Neuronal stem cell (in vitro differentiated cells): ENCODE measurements at regions not wholly inside any gene's neighbourhood (a gene's known extent, or its start where the extent isn't known, plus 50 kb on each side); places are given as distances from the start of the nearest gene placed in this dataset.

Experiments
- DNase-seq: peaks from one replicate; pipeline ENCODE4 v3.0.0-alpha.2; 2013; ENCODE audit warnings: low spot score
- H2AFZ ChIP-seq: one replicate; pipeline ENCODE4 v1.6.1; 2013; ENCODE audit warnings: mild to moderate bottlenecking, low read length, inconsistent platforms
- H2AK5ac ChIP-seq: 2 replicates; pipeline ENCODE4 v1.6.1; 2013; ENCODE audit warnings: low read depth, mild to moderate bottlenecking, inconsistent platforms, low read length, moderate library complexity, mixed read lengths
- H2BK120ac ChIP-seq: 2 replicates; pipeline ENCODE4 v1.6.1; 2013; ENCODE audit warnings: low read depth, mild to moderate bottlenecking, inconsistent platforms, low read length, moderate library complexity, mixed read lengths
- H2BK12ac ChIP-seq: one replicate; pipeline ENCODE4 v1.6.1; 2013; ENCODE audit warnings: low read length, inconsistent platforms
- H2BK15ac ChIP-seq: 2 replicates; pipeline ENCODE4 v1.6.1; 2013; ENCODE audit warnings: mild to moderate bottlenecking, low read length, inconsistent platforms, mixed read lengths
- H2BK5ac ChIP-seq: one replicate; pipeline ENCODE4 v1.6.1; 2013; ENCODE audit warnings: inconsistent platforms, mild to moderate bottlenecking, low read length, moderate library complexity
- H3K14ac ChIP-seq: one replicate; pipeline ENCODE4 v1.6.1; 2013; ENCODE audit warnings: low read length, inconsistent platforms
- H3K18ac ChIP-seq: 2 replicates; pipeline ENCODE4 v1.6.1; 2013; ENCODE audit warnings: low read length, inconsistent platforms
- H3K23ac ChIP-seq: 2 replicates; pipeline ENCODE4 v1.6.1; 2013; ENCODE audit warnings: low read depth, mild to moderate bottlenecking, mixed read lengths, low read length, inconsistent platforms; ENCODE audit not compliant: poor library complexity
- H3K27ac ChIP-seq: replicated peaks from 3 replicates; pipeline ENCODE4 v1.5.1; 2013; ENCODE audit warnings: low read length, inconsistent platforms
- H3K27me3 ChIP-seq, 3 experiments: 2 replicates each; pipeline ENCODE4 v1.6.1; 2013; ENCODE audit warnings: low read length in 3 of 3, mild to moderate bottlenecking in 2 of 3, inconsistent platforms in 1 of 3, low read depth in 1 of 3, mixed read lengths in 1 of 3, moderate library complexity in 1 of 3; ENCODE audit not compliant: control insufficient read depth in 3 of 3, insufficient read depth in 3 of 3
- H3K36me3 ChIP-seq, 2 donors: replicated peaks in 1 of 2; 2 replicates each; pipeline ENCODE4 v1.6.1; 2013; ENCODE audit warnings: low read length in 2 of 2; ENCODE audit not compliant: control insufficient read depth in 2 of 2, insufficient read depth in 2 of 2
- H3K4ac ChIP-seq: 2 replicates; pipeline ENCODE4 v1.6.1; 2013; ENCODE audit warnings: inconsistent platforms, mild to moderate bottlenecking, low read length, moderate library complexity
- H3K4me1 ChIP-seq, 2 donors: 1 replicate in 1 of 2; 2 replicates in 1 of 2; pipeline ENCODE4 v1.6.1; 2013; ENCODE audit warnings: low read length in 2 of 2, low read depth in 1 of 2; ENCODE audit not compliant: control insufficient read depth in 2 of 2, insufficient read depth in 1 of 2
- H3K4me2 ChIP-seq: one replicate; pipeline ENCODE4 v1.6.1; 2013; ENCODE audit warnings: mild to moderate bottlenecking, low read length, inconsistent platforms; ENCODE audit not compliant: insufficient read depth, poor library complexity, severe bottlenecking
- H3K4me3 ChIP-seq, 2 donors: 2 replicates each; pipeline ENCODE4 v1.5.1; 2013; ENCODE audit warnings: low read length in 2 of 2, mild to moderate bottlenecking in 2 of 2, inconsistent platforms in 1 of 2, moderate library complexity in 1 of 2
- H3K79me1 ChIP-seq: one replicate; pipeline ENCODE4 v1.6.1; 2013; ENCODE audit warnings: low read depth, mild to moderate bottlenecking, inconsistent platforms, low read length, moderate library complexity
- H3K9ac ChIP-seq: one replicate; pipeline ENCODE4 v1.6.1; 2013; ENCODE audit warnings: mild to moderate bottlenecking, low read depth, low read length, inconsistent platforms; ENCODE audit not compliant: poor library complexity
- H3K9me3 ChIP-seq, 2 donors: replicated peaks in 1 of 2; 2 replicates each; pipeline versions ENCODE3 to v1.6.1; 2013; ENCODE audit warnings: low read length in 2 of 2, mild to moderate bottlenecking in 2 of 2, inconsistent platforms in 1 of 2, low read depth in 1 of 2, mixed read lengths in 1 of 2, moderate library complexity in 1 of 2; ENCODE audit not compliant: control insufficient read depth in 2 of 2, insufficient read depth in 1 of 2
- H4K8ac ChIP-seq: one replicate; pipeline ENCODE4 v1.6.1; 2013; ENCODE audit warnings: low read depth, mild to moderate bottlenecking, inconsistent platforms, low read length, moderate library complexity
- H4K91ac ChIP-seq: one replicate; pipeline ENCODE4 v1.6.1; 2013; ENCODE audit warnings: low read length, low read depth, mild to moderate bottlenecking, inconsistent platforms; ENCODE audit not compliant: poor library complexity
- WGBS, 2 donors: extraction: QIAGEN DNeasy Blood & Tissue Kit; methylation state at CpG; one replicate each; pipeline ENCODE4 v1.1.7; 2013; ENCODE audit warnings: missing lambda C conversion rate in 2 of 2, mixed read lengths in 1 of 2; ENCODE audit not compliant: insufficient read length in 2 of 2, insufficient replicate concordance in 1 of 2; ENCODE audit errors: extremely low coverage in 2 of 2; 5-methylcytosine and 5-hydroxymethylcytosine counted together

DNA sequence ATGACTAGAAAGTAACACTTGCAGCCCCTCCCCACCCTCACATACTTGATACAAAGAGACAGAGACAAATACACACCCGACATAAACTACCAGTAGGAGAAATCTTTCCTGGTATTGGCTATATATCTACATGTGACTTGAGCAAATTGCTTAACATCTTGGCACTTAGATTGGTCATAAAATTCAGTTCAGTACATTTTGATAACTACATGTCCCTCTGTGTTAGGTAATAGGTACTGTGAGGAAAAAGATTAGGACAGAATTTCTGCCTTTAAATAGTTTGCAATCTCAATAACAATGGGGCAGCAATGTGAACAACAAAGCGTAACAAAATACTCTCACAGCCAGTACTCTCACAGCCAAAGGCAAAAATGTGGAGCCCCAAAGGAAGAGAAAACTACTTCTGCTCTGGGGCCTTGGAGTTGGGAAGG lies 670.0 kb upstream of the ACVR2A start:
- peaks cover 3% of the 10 kb centered on the region in 2 donors for H3K4me1 ChIP-seq
- H3K9me3 ChIP-seq = peaks cover 1 to 4% of the 10 kb centered on the region in 2 donors
- no peaks in the 10 kb centered on the region for H3K27me3 ChIP-seq
- H4K8ac ChIP-seq = no peak overlapping the region
- no peak overlapping the region for H2BK12ac ChIP-seq
- no peak overlapping the region for H2BK15ac ChIP-seq
- no CpG with 5 or more reads among the region's 2 CpGs for WGBS, 2 donors
- H3K4me2 ChIP-seq = no peak overlapping the region
- H3K79me1 ChIP-seq = no peaks in the 10 kb centered on the region
- no peak overlapping the region for H3K27ac ChIP-seq
- no peak overlapping the region for H3K23ac ChIP-seq
- no peak overlapping the region for H3K14ac ChIP-seq
- H3K4ac ChIP-seq = no peak overlapping the region
- no peak overlapping the region for H2BK5ac ChIP-seq
- H4K91ac ChIP-seq = no peak overlapping the region
- H2AK5ac ChIP-seq = no peak overlapping the region
- no peak overlapping the region for H3K18ac ChIP-seq
- H2AFZ ChIP-seq = peak overlapping the region; percentile 57
- H3K36me3 ChIP-seq = no peaks in the 10 kb centered on the region
- no peak overlapping the region for H3K9ac ChIP-seq
- H2BK120ac ChIP-seq = no peak overlapping the region
- DNase-seq = no peak
- no peak overlapping the region for H3K4me3 ChIP-seq

DNA sequence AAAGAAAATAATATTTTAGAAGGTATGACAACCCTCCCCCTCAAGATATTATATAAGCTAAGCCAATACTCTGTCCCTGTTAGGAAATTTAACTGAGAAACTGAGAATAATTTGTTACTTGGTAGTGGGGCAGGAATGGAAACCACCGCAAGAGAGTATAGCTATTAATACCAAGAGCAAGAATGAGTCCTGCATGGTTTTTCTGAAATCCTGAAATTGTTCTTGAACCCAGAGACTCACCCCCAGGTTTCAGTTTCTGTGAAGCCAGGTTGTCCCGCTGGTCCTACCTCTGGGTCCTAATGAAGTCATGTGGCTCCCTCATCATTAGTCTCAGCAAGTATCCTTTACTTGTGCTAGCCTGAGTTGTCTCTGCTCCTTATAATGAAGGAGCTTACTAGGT lies 671.0 kb upstream of the ACVR2A start:
- peaks cover 3% of the 10 kb centered on the region in 2 donors for H3K4me1 ChIP-seq
- H3K9ac ChIP-seq = no peak overlapping the region
- no peak overlapping the region for H2AK5ac ChIP-seq
- H2BK5ac ChIP-seq = no peak overlapping the region
- no peak for DNase-seq
- H3K9me3 ChIP-seq = peaks cover under 1 to 1% of the 10 kb centered on the region in 2 donors
- H2BK15ac ChIP-seq = no peak overlapping the region
- H3K18ac ChIP-seq = no peak overlapping the region
- no peak overlapping the region for H2BK120ac ChIP-seq
- H3K4ac ChIP-seq = no peak overlapping the region
- H2AFZ ChIP-seq = no peak overlapping the region
- no peak overlapping the region for H3K27ac ChIP-seq
- no peak overlapping the region for H2BK12ac ChIP-seq
- no CpG with 5 or more reads among the region's 2 CpGs for WGBS, 2 donors
- H3K23ac ChIP-seq = no peak overlapping the region
- no peaks in the 10 kb centered on the region for H3K27me3 ChIP-seq
- no peak overlapping the region for H3K14ac ChIP-seq
- no peaks in the 10 kb centered on the region for H3K36me3 ChIP-seq
- H4K8ac ChIP-seq = no peak overlapping the region
- H3K4me3 ChIP-seq = no peak overlapping the region
- no peak overlapping the region for H4K91ac ChIP-seq
- H3K79me1 ChIP-seq = no peaks in the 10 kb centered on the region
- no peak overlapping the region for H3K4me2 ChIP-seq

DNA sequence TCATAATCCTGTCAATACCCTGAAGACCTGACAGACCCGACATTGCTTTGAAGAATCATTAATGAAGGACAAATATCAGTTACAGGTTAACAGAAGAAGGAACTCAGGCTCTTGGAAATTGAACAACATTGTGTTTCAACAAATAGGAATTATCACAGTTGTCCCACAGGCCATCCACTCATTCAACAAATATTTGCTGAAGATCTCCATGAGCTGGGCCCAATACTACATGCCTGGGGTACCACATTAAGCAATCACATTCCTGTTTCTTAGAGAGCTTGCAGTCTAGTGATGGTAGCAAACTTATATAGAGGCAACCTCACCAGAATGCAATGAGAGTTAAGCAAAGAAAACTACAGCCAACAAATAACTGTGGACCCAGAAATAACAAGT lies 671.6 kb upstream of the ACVR2A start:
- Histone ChIP-seq H2AK5ac (no peak overlapping the region), H3K36me3 (no peaks in the 10 kb centered on the region), H3K23ac (no peak overlapping the region), H3K14ac (no peak overlapping the region), H3K4me2 (no peak overlapping the region), H3K27ac (no peak overlapping the region), H2BK15ac (no peak overlapping the region), H3K9ac (no peak overlapping the region), H3K4ac (no peak overlapping the region), H2BK12ac (no peak overlapping the region), H2BK5ac (no peak overlapping the region), H3K4me3 (no peak overlapping the region), H3K18ac (no peak overlapping the region), H3K79me1 (no peaks in the 10 kb centered on the region), H3K27me3 (no peaks in the 10 kb centered on the region), H4K91ac (no peak overlapping the region), H3K4me1 (peaks cover 3% of the 10 kb centered on the region in 2 donors), H4K8ac (no peak overlapping the region), H3K9me3 (peaks cover 0 to 1% of the 10 kb centered on the region in 2 donors), H2BK120ac (no peak overlapping the region), H2AFZ (no peak overlapping the region)
- no peak for DNase-seq
- no CpG with 5 or more reads among the region's 1 CpG for WGBS, 2 donors

DNA sequence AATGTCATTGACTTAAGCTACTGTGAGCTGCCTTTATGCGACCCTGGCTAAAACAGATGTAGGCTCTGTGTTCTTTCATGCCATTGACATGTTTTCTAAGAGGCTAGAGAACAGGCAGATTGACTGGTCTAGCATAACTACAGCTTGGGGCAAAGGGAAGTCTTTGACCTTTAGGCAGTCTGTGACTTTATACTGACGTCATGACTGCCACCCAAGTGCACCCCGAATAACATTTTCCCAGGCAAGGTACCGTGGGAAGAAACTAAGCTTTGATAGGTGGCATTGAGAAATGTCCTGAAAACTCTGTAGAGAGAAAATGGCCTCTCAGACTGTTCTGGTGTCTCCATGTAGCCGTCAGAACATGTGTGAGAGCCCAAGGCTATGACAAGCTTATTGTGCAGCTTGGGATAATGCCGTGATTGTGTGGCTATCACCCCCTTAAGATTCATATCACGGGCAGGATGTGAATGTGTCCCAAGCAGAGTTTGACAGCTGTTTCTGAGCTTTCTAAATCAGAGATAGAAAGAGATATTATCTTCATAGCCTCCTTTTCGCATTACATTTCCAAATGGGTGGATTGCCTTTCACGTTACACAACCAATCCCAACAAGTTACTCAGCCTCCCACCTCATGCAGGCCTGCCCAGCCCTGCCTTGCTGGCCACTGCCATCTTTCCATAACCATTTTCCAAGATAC lies 672.2 kb upstream of the ACVR2A start:
- peaks cover 3% of the 10 kb centered on the region in 2 donors for H3K4me1 ChIP-seq
- H2BK15ac ChIP-seq = no peak overlapping the region
- no peak overlapping the region for H3K4me3 ChIP-seq
- no peaks in the 10 kb centered on the region for H3K79me1 ChIP-seq
- H3K27me3 ChIP-seq = no peaks in the 10 kb centered on the region
- no peak overlapping the region for H2AK5ac ChIP-seq
- H3K4ac ChIP-seq = no peak overlapping the region
- H2AFZ ChIP-seq = no peak overlapping the region
- H3K23ac ChIP-seq = no peak overlapping the region
- DNase-seq = no peak
- no peak overlapping the region for H3K4me2 ChIP-seq
- no CpG with 5 or more reads among the region's 9 CpGs for WGBS, 2 donors
- H3K9ac ChIP-seq = no peak overlapping the region
- H2BK5ac ChIP-seq = no peak overlapping the region
- H3K27ac ChIP-seq = no peak overlapping the region
- peaks cover 0 to 1% of the 10 kb centered on the region in 2 donors for H3K9me3 ChIP-seq
- H2BK12ac ChIP-seq = no peak overlapping the region
- no peaks in the 10 kb centered on the region for H3K36me3 ChIP-seq
- no peak overlapping the region for H4K91ac ChIP-seq
- no peak overlapping the region for H3K18ac ChIP-seq
- no peak overlapping the region for H2BK120ac ChIP-seq
- no peak overlapping the region for H4K8ac ChIP-seq
- no peak overlapping the region for H3K14ac ChIP-seq
